ENCODE measurements at regions not wholly inside any gene's neighbourhood (a gene's known extent, or its start where the extent isn't known, plus 50 kb on each side); places are given as distances from the start of the nearest gene placed in this dataset.

GRCh38 chr14:58876608-58877007, 238.8 kb downstream of the DACT1 start:
- Histone ChIP-seq H3K27me3 (replicated peaks in 1 of 4; ENCODE audit: control insufficient read depth in 3 of 4, extremely low read depth in 1 of 4, insufficient read depth in 3 of 4, low read length in 3 of 4) (no peaks in the 10 kb centered on the region), H2AFZ (ENCODE audit: low read length) (no peak overlapping the region), H3K4me3 (ENCODE audit: extremely low read depth in 1 of 4, insufficient read depth in 2 of 4, low read depth in 3 of 4, low read length in 4 of 4) (no peak overlapping the region), H3K56ac (replicated peaks; ENCODE audit: insufficient read length, low read depth, low read length) (no peak overlapping the region), H3K4ac (replicated peaks; ENCODE audit: insufficient read length, low read depth, low read length) (no peak overlapping the region), H4K91ac (replicated peaks; ENCODE audit: insufficient read length, low read length) (no peak overlapping the region), H2BK12ac (ENCODE audit: low read depth, low read length) (no peak overlapping the region), H4K20me1 (replicated peaks in 1 of 2; ENCODE audit: control insufficient read depth in 1 of 2, insufficient read depth in 2 of 2, low read length in 2 of 2) (peaks cover 0 to 2% of the 10 kb centered on the region in 2 experiments), H3K14ac (ENCODE audit: insufficient read length) (no peak overlapping the region), H3K4me1 (replicated peaks in 1 of 4; ENCODE audit: control insufficient read depth in 3 of 4, insufficient read depth in 4 of 4, low read length in 3 of 4) (no peaks in the 10 kb centered on the region), H3K4me2 (ENCODE audit: insufficient read depth in 1 of 2, low read depth in 2 of 2, low read length in 2 of 2) (no peak overlapping the region), H3K9me3 (ENCODE audit: insufficient read depth in 2 of 2, low read depth in 1 of 2, low read length in 1 of 2) (no peaks in the 10 kb centered on the region), H3K23ac (ENCODE audit: insufficient read length) (no peak overlapping the region), H3K36me3 (ENCODE audit: control insufficient read depth in 2 of 4, insufficient read depth in 4 of 4, low read length in 3 of 4) (no peaks in the 10 kb centered on the region), H3K79me1 (ENCODE audit: low read depth, low read length) (no peaks in the 10 kb centered on the region), H3K18ac (ENCODE audit: extremely low read depth, low read length) (no peak overlapping the region), H2BK20ac (ENCODE audit: low read length) (no peak overlapping the region), H2BK120ac (replicated peaks; ENCODE audit: low read depth, low read length) (no peak overlapping the region), H3K9ac (replicated peaks in 1 of 4; ENCODE audit: extremely low read depth in 1 of 4, low read depth in 3 of 4, low read length in 3 of 4) (no peak overlapping the region), H3K27ac (ENCODE audit: low read depth, low read length) (no peak overlapping the region), H3K23me2 (ENCODE audit: low read depth, low read length) (no peaks in the 10 kb centered on the region), H2AK5ac (ENCODE audit: low read depth, low read length) (no peak overlapping the region), H2BK15ac (ENCODE audit: low read length) (no peak overlapping the region), H3K79me2 (ENCODE audit: control insufficient read depth in 1 of 2, insufficient read depth in 2 of 2, low read length in 2 of 2) (no peaks in the 10 kb centered on the region), H4K5ac (ENCODE audit: insufficient read length, low read depth, low read length) (no peak overlapping the region), H4K8ac (ENCODE audit: extremely low read depth, insufficient read depth, low read length) (no peak overlapping the region), H2BK5ac (ENCODE audit: low read depth, low read length) (no peak overlapping the region)
- CTCF ChIA-PET (ENCODE audit: partially characterized antibody) = interaction anchor here (0.6 to 1.5 kb wide), 6 partner anchors 8 to 152 kb away, joined by 3 to 8 read pairs (median 4); no protein-coding TSS in a partner anchor
- FAIRE-seq (no peak), DNase-seq (ENCODE audit: low read depth in 1 of 2, low spot score in 2 of 2) (no peak)
- POLR2A ChIA-PET (ENCODE audit: partially characterized antibody) = no interaction called here
- no peak for TF ChIP-seq CBX8 (IDR thresholded peaks at IDR 0.05; ENCODE audit: borderline replicate concordance, low read depth, low read length)
- TF ChIP-seq SIRT6 (IDR thresholded peaks at IDR 0.05; ENCODE audit: low read length) = no peak
- no peak for TF ChIP-seq CREB1 (IDR thresholded peaks at IDR 0.05)
- no peak for TF ChIP-seq SP1 (IDR thresholded peaks at IDR 0.05; ENCODE audit: low read depth, low read length)
- TF ChIP-seq CHD2 (IDR thresholded peaks at IDR 0.05; ENCODE audit: low read length) = no peak
- no peak for TF ChIP-seq SP4 (IDR thresholded peaks at IDR 0.05; ENCODE audit: low read length)
- no peak for TF ChIP-seq CBX5 (IDR thresholded peaks at IDR 0.05; ENCODE audit: low read depth, low read length)
- TF ChIP-seq KDM5A (IDR thresholded peaks at IDR 0.05; ENCODE audit: low read length) = no peak
- no peak for TF ChIP-seq SAP30 (IDR thresholded peaks at IDR 0.05; ENCODE audit: insufficient read depth, insufficient replicate concordance, low read length)
- no peak for TF ChIP-seq RFX5 (IDR thresholded peaks at IDR 0.05; ENCODE audit: borderline replicate concordance, low read depth, low read length)
- no peak for TF ChIP-seq TEAD4 (IDR thresholded peaks at IDR 0.05; ENCODE audit: low read depth, low read length)
- no peak for TF ChIP-seq NRF1 (IDR thresholded peaks at IDR 0.05; ENCODE audit: low read depth, low read length)
- TF ChIP-seq SIN3A (conservative IDR thresholded peaks at IDR 0.05 in 1 of 2, IDR thresholded peaks at IDR 0.05 in 1 of 2; ENCODE audit: low read depth in 1 of 2, low read length in 2 of 2) = no peak
- TF ChIP-seq BCL11A (IDR thresholded peaks at IDR 0.05; ENCODE audit: low read depth in 2 of 2, low read length in 2 of 2) = no peak
- no peak for TF ChIP-seq GTF2F1 (IDR thresholded peaks at IDR 0.05; ENCODE audit: borderline replicate concordance, low read depth, low read length)
- no peak for TF ChIP-seq USF2 (IDR thresholded peaks at IDR 0.05; ENCODE audit: low read length)
- TF ChIP-seq HDAC6 (IDR thresholded peaks at IDR 0.05; ENCODE audit: low read depth, low read length) = no peak
